SU-DHL-6 (cell line): ENCODE measurements at regions not wholly inside any gene's neighbourhood (a gene's known extent, or its start where the extent isn't known, plus 50 kb on each side); places are given as distances from the start of the nearest gene placed in this dataset.

Experiments used
- H2AFZ ChIP-seq: fragments of 200-600 bp; sonication (generic); 2 replicates; pipeline ENCODE4 v1.6.1; 2014; ENCODE audit warnings: low read depth, mild to moderate bottlenecking, moderate library complexity, mixed read lengths, antibody characterized with exemption, low read length; ENCODE audit not compliant: severe bottlenecking
- H3F3A ChIP-seq: fragments of 200-600 bp; shearing (Covaris generic); 2 replicates; pipeline ENCODE4 v1.6.0; 2016; ENCODE audit warnings: antibody characterized with exemption, mild to moderate bottlenecking; ENCODE audit not compliant: insufficient read depth
- H3K27ac ChIP-seq: fragments of 200-600 bp; sonication (generic); 2 replicates; pipeline ENCODE4 v1.5.1; 2016; ENCODE audit warnings: low read depth, mild to moderate bottlenecking, low read length, moderate library complexity, mixed read lengths
- H3K27me3 ChIP-seq: fragments of 200-600 bp; sonication (generic), shearing (Covaris generic); 2 replicates; pipeline ENCODE4 v1.6.0; 2014; ENCODE audit warnings: mild to moderate bottlenecking, low read length
- H3K36me3 ChIP-seq: fragments of 200-600 bp; sonication (generic); 2 replicates; pipeline ENCODE4 v1.6.1; 2014; ENCODE audit warnings: mild to moderate bottlenecking, low read length, mixed read lengths
- H3K4me2 ChIP-seq: fragments of 300-600, 200-600 bp; shearing (Covaris generic), sonication (generic); 2 replicates; pipeline ENCODE4 v1.6.0; 2014; ENCODE audit warnings: low read length, low read depth, mild to moderate bottlenecking; ENCODE audit not compliant: poor library complexity, severe bottlenecking
- H3K4me3 ChIP-seq: fragments of 200-600 bp; sonication (generic); 2 replicates; pipeline ENCODE4 v1.5.1; 2014; ENCODE audit warnings: antibody characterized with exemption, low read length, mild to moderate bottlenecking, mixed read lengths; ENCODE audit not compliant: insufficient read depth, poor library complexity, severe bottlenecking
- H3K79me2 ChIP-seq: fragments of 200-600 bp; sonication (generic); 2 replicates; pipeline ENCODE4 v1.6.1; 2014; ENCODE audit warnings: mild to moderate bottlenecking, low read length, moderate library complexity; ENCODE audit not compliant: insufficient read depth
- H3K9ac ChIP-seq: fragments of 200-600 bp; sonication (generic); 2 replicates; pipeline ENCODE4 v1.7.0; 2014; ENCODE audit warnings: mild to moderate bottlenecking, low read length
- H3K9me2 ChIP-seq: fragments of 200-600 bp; sonication (generic); replicated peaks from 2 replicates; pipeline ENCODE4 v1.6.1; 2014; ENCODE audit warnings: low read length; ENCODE audit not compliant: insufficient read depth
- H3K9me3 ChIP-seq: fragments of 200-600 bp; sonication (generic); 2 replicates; pipeline ENCODE4 v1.6.1; 2014; ENCODE audit warnings: low read length, mixed read lengths; ENCODE audit not compliant: insufficient read depth
- H4K20me1 ChIP-seq: fragments of 200-600 bp; sonication (generic); 2 replicates; pipeline ENCODE4 v1.6.1; 2014; ENCODE audit warnings: low read depth, mild to moderate bottlenecking, antibody characterized with exemption, low read length, moderate library complexity, mixed read lengths
- EZH2phosphoT487 ChIP-seq: fragments of 200-600 bp; sonication (generic), shearing (Covaris generic); conservative IDR thresholded peaks from 2 replicates; pipeline ENCODE4 v1.6.1; 2018; ENCODE audit warnings: mild to moderate bottlenecking, antibody characterized with exemption, low read length, moderate library complexity, mixed read lengths
- TF ChIP-seq, protein P1 (sequence below): fragments of 200-600 bp; sonication (generic); IDR thresholded peaks from one replicate; pipeline ENCODE4 v1.5.1; 2017; ENCODE audit warnings: antibody characterized with exemption, mild to moderate bottlenecking, low read length, moderate library complexity; ENCODE audit not compliant: insufficient read depth, poor library complexity, severe bottlenecking

- Histone ChIP-seq H2AFZ (no peak overlapping the region), H3K9me3 (no peaks in the 10 kb centered on the region), H3K9ac (no peak overlapping the region), H3K27me3 (no peaks in the 10 kb centered on the region), H3K27ac (no peak overlapping the region), H3F3A (no peaks in the 10 kb centered on the region), H3K9me2 (no peaks in the 10 kb centered on the region), H3K4me2 (no peak overlapping the region), H3K4me3 (no peak overlapping the region), H4K20me1 (no peaks in the 10 kb centered on the region), H3K79me2 (no peaks in the 10 kb centered on the region), H3K36me3 (no peaks in the 10 kb centered on the region)
- TF ChIP-seq EZH2phosphoT487: no peak
- TF ChIP-seq, protein P1, sequence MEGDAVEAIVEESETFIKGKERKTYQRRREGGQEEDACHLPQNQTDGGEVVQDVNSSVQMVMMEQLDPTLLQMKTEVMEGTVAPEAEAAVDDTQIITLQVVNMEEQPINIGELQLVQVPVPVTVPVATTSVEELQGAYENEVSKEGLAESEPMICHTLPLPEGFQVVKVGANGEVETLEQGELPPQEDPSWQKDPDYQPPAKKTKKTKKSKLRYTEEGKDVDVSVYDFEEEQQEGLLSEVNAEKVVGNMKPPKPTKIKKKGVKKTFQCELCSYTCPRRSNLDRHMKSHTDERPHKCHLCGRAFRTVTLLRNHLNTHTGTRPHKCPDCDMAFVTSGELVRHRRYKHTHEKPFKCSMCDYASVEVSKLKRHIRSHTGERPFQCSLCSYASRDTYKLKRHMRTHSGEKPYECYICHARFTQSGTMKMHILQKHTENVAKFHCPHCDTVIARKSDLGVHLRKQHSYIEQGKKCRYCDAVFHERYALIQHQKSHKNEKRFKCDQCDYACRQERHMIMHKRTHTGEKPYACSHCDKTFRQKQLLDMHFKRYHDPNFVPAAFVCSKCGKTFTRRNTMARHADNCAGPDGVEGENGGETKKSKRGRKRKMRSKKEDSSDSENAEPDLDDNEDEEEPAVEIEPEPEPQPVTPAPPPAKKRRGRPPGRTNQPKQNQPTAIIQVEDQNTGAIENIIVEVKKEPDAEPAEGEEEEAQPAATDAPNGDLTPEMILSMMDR: no peak
These were observed 62.6 kb upstream of the VGLL3 start for GRCh38 chr3:87053553-87053952.

DNA sequence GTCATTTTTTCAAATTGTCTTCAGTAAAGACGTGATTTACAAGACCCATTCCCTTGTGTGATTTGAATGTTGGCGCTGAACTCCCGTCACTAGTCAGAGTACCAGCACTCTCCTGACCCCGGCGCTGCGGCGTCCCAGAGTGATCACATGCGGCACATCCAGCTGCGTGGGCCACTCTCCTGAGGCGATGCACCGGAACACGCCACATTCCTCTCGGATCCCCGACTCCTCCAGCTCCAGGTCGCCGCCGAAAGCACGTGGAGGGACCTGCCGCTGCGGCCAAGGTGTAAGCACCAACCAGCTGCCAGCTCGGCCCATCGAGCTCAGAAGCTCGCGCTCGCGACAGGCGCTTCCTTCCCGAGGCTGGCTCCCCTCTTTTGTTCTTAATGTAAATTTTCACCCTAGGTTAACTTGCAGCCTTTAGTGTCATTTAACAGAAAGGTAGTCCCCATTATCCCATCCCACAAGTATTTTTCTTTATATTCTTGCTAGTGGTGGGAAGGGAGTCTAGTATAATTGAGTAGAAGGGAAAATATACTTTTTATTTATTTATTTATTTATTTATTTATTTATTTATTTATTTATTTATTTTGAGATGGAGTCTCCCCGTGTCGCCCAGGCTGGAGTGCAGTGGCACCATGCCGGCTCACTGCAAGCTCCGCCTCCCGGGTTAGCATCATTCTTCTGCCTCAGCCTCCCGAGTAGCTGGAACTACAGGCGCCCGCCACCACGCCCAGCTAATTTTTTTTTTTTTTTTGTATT is 61.7 kb upstream of the VGLL3 start:
- H3K27ac ChIP-seq: no peak overlapping the region
- no peaks in the 10 kb centered on the region for H3K9me3 ChIP-seq
- no peak overlapping the region for H3K4me3 ChIP-seq
- H4K20me1 ChIP-seq: no peaks in the 10 kb centered on the region
- H3K9ac ChIP-seq: no peak overlapping the region
- no peaks in the 10 kb centered on the region for H3K9me2 ChIP-seq
- no peak overlapping the region for H2AFZ ChIP-seq
- H3K27me3 ChIP-seq: no peaks in the 10 kb centered on the region
- H3F3A ChIP-seq: no peaks in the 10 kb centered on the region
- no peaks in the 10 kb centered on the region for H3K36me3 ChIP-seq
- H3K79me2 ChIP-seq: no peaks in the 10 kb centered on the region
- TF ChIP-seq EZH2phosphoT487: no peak
- TF ChIP-seq, protein P1: no peak
- H3K4me2 ChIP-seq: no peak overlapping the region

DNA sequence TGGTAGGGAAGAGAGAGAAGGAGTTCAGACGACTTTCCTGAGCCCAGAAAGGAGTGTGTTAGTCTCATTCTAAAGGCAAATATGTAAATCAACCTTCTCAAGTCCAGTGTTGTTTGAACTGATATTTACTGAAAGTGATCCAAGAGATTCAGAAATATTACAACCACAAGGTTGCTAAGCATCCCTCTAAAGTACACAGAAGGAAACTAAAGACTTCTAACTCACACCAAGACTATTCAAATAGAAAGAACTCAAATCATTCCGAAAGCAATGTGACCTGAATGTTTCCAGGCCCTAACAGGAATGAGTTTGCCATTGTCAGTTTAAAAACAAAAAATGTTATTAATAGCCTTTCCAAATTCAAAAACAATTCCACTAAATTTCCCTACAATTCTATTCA is 56.9 kb upstream of the VGLL3 start:
- H3K4me2 ChIP-seq: no peak overlapping the region
- no peak overlapping the region for H3K9ac ChIP-seq
- TF ChIP-seq EZH2phosphoT487: no peak
- TF ChIP-seq, protein P1: no peak
- H3K9me3 ChIP-seq: no peaks in the 10 kb centered on the region; the same call in 1 of the 2 replicates
- no peak overlapping the region for H2AFZ ChIP-seq
- H3K4me3 ChIP-seq: no peak overlapping the region
- H3K36me3 ChIP-seq: no peaks in the 10 kb centered on the region
- no peaks in the 10 kb centered on the region for H3F3A ChIP-seq
- no peak overlapping the region for H3K27ac ChIP-seq
- no peaks in the 10 kb centered on the region for H4K20me1 ChIP-seq
- H3K27me3 ChIP-seq: no peaks in the 10 kb centered on the region
- H3K9me2 ChIP-seq: no peaks in the 10 kb centered on the region
- no peaks in the 10 kb centered on the region for H3K79me2 ChIP-seq
